Fibroblast of skin of right quadriceps (primary cell): ENCODE measurements at regions not wholly inside any gene's neighbourhood (a gene's known extent, or its start where the extent isn't known, plus 50 kb on each side); places are given as distances from the start of the nearest gene placed in this dataset.

Experiments
- DNase-seq: peaks from one replicate; pipeline ENCODE4 v3.0.0-alpha.2; 2013

GRCh38 chr17:68812876-68813584, 142.2 kb downstream of the ABCA8 start:
- peak; percentile 74 for DNase-seq

DNA sequence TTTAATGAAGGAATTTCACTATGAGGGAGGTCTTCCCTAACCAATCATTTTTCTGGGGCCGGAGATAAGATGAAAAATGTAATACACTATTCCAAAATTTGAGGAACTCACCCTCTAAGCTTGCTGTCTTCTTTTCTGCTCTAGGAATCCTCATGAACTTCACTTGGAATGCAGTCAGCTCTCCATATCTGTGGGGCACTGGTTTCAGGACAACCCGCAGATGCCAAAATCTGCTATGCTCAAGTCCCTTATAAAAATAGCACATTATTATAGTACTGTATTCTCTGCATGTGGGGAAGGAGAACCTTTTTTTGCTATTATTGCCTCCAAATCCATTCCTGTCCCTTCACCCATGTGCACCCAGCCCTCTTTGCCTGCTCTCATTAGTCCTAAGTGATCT, 146.0 kb downstream of the ABCA8 start:
- no peak for DNase-seq

GRCh38 chr17:68807998-68808772, 147.0 kb downstream of the ABCA8 start:
- no peak for DNase-seq

DNA sequence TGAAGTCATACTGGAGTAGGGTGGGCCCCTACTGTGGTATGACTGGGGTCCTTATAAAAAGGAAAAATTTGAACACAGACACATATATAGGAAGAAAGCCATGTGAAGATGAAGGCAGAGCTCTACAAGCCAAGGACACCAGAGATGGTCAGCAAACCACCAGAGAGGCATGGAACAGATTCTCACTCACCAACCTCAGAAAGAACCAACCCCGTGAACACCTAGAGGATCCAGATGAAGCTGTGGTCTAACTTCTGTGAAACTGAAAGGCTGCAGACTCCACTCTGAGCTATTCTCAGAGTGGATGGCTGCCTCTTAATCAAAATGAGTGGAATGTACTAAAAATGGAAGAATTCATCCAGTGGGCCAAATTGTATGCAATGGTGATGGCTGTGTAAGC, 149.6 kb downstream of the ABCA8 start:
- DNase-seq, result no peak

DNA sequence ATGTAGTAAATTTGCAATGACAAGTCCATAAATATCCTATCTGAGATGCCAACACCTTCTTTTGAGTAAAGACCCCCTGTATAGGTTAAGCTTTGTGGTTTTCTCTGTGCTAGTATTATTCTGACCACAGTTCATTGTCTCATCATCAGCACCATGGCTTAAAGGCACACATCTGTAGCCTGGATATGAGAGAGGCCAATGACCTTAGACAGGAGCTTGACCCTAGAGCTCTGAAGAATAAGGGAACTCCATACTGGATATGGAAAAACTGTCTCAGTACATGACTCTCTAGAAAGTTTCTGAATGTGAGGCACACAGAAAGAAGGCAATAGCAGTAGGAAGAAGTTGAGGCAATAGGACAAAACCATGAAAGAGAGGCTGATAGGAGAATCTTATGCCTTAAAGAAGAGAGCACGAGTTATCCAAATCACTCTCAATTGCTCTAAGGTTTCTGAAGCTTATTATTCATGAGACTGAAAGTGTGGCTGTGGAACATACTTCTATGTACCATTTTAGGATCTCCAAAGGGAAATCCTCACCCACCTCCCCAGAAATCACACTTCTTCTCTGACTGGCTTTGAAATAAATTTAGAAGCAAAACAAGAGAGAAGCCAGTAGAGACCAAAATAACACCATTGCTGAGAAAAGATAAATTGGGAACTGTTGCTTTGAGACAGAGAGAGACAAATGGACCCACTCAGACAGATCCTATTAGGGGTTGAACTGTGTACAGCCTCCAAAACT, 150.2 kb downstream of the ABCA8 start:
- DNase-seq, result no peak

DNA sequence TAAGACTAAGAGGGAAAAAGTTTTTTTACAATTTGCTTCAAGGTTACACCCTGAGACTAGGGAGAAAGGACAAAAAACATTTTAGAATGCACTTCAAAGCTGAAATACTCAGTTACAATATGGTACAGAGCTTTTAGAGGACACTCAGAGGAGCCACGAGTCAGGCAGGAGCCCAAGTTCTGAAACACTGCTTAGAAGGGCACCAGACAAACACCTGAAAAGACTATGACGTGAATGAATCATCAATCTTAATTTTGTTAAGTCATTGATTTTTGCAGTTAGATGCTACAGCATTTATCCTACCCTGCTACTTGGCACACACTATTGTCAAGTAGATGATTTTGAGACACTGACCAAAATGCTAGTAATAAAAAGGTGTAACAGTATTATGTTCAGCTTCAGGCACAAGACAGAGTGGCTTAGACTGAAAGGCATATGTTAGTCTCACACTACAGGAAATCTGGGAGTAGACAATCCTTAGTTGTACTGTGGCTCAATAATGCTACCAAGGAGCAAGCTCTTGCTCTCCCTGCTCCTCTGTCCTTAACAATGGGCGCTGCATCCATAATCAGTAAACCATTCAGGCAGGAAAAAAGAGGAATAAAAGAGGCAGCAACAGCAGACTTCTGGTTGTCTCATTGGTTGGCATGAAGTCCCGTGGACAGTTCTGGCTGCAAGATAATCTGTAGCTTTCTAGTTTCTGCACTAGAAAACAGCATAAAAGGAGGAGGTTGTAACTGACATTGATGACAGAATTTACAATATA, 151.8 kb downstream of the ABCA8 start:
- no peak for DNase-seq

GRCh38 chr17:68801335-68802247, 153.6 kb downstream of the ABCA8 start:
- no peak for DNase-seq

DNA sequence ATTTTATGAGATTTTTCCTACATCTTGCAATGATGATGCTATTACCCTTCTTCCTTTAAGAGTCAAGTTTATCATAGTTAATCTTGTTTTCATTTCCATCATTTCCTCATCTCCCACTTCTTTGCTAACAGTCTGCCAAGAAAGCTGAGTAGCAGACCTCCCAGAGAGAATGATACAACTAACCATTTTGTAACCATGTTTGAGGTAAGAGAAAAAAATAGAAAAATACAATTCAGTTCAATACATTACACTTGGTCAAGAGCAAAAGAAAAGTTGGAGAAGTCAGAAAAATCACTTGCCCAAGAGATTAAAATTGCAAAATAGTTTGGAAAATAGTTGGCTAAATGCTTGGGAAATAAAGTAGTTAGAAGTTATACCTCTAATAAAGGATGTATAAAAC, 154.4 kb downstream of the ABCA8 start:
- DNase-seq, result no peak

- DNase-seq, result peak; percentile 13
Measured at GRCh38 chr17:68794636-68795434, 160.4 kb downstream of the ABCA8 start.

GRCh38 chr17:68792873-68793272, 162.3 kb downstream of the ABCA8 start:
- no peak for DNase-seq

DNA sequence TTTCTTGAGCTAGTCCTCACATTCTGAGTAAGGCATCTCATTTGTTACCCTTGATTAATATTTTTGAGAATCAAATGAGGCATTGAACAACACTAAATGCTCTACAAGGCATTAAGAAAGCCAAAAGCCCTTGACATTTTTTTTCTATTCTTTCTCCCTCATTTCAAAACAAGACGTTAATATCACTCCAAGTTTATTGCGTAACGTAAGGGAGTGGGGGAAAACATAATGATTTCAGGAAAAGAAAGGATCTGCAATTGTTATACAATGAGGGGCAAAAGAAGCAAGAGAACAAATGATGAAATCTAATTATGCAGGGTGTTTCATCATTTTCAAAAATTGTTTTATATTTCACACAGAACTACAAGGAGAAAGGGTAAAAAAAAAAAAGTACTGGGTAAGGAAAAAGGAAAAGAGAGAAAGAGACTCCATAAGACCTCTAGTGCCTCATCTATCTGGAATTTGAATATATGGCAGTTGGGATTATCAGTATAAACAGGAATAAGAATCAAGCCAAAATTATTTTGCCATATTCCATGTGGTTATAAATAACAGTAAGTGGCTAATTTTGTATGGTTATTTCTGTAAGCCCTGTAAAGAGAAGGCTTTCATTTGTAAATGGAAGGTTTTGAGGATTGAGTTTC, 163.0 kb downstream of the ABCA8 start:
- peak; percentile 34 for DNase-seq

GRCh38 chr17:68790931-68791330, 164.3 kb downstream of the ABCA8 start:
- no peak for DNase-seq

GRCh38 chr17:68790492-68790891, 164.7 kb downstream of the ABCA8 start:
- no peak for DNase-seq

- no peak for DNase-seq
Measured at GRCh38 chr17:68789203-68789962, 165.8 kb downstream of the ABCA8 start.

DNA sequence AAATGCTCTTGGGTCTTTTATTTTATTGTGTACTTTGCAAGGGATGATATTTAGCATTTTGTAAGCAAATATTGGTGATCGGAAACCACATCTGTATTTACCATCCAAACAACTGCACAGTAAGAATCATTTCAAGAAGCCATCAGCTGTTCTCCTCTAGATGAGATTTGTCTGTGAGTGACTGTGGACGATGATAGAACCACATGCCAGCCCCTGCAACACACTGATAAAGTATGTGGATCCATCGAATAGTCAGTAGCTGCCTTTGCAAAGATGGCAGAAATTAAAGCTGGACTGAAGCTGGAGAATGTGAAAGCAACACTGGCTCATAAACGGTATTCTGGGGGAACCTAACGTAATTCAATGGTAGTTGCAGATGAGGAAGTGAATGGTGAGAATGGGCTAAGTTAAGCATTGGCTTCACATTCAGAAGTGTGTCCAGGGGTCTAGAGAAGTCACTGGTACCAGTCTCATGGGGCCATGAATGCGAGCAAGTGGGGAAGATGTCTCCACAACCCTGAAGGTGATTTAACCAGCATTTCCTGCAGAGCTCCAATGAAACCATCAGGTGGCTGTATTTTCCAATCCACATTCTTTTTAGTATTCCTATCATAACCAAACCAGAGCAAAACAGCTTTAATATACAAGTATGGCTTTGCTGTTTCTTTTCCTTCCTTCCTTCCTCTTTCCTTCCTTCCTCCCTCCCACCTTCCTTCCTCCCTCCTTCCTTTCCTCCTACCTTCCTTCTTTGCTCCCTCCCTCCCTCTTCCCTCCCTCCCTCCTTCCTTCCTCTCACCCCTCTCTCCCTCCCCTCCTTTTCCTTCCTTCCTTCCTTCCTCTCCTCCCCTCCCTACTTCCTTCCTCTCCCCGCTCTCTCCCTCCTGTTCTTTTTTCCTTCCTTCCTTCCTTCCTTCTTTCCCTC, 169.4 kb downstream of the ABCA8 start:
- no peak for DNase-seq

DNA sequence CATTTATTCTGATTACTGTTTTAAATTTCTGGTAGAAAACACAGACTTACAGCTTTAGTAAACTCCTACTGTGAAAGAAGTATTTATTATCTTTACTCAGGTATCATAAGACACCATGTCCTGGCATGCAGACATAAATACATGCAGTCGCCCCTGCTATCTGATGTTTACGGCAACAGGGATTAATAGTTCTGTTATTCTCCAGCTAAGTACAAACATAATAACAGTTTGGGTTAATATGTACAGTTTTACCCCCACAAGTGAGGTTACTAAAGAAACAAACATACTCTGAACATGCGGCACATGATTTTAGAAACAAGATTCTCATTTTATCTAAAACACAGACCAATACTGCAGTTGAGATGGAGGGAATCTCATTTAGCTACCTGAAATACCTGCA, 170.8 kb downstream of the ABCA8 start:
- no peak for DNase-seq

DNA sequence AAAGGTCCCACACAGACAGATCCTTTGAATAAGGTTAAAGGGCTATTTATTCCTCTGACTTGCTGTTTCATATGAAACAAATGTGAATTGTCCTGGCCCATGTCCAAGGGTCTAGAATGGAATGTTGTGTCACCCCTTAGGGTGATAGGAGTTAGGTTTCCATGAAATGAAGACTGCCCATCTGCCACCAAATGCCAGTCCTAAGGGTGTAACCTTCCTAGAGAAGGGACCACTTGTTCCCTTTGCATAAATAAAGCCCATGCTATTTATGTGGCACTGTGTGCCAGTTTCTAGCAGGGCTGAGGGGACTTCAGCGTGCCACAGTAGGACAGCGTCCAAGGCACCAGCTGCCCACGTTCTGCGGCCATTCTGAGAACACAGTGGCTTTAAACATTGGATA, 171.3 kb downstream of the ABCA8 start:
- DNase-seq, result no peak

GRCh38 chr17:68782789-68783188, 172.4 kb downstream of the ABCA8 start:
- DNase-seq, result peak; percentile 71

- DNase-seq, result no peak
Measured at GRCh38 chr17:68780596-68780995, 174.6 kb downstream of the ABCA8 start.
